HG03558 (cell line): ENCODE measurements at regions not wholly inside any gene's neighbourhood (a gene's known extent, or its start where the extent isn't known, plus 50 kb on each side); places are given as distances from the start of the nearest gene placed in this dataset.
A peak's percentile ranks its signal among the peaks of the same experiment; 100 is the strongest.
"Not testable (repeated sequence)": the region's sequence is repeated elsewhere in the genome, so short reads cannot be mapped to it uniquely, and the experiment has no call there.

Source experiments
- ATAC-seq: cut with Tn5 transposase; IDR thresholded peaks from one replicate; pipeline ENCODE4 v1.9.1; 2021; ENCODE audit warnings: moderate number of reproducible peaks; ENCODE audit not compliant: unreplicated experiment; ENCODE audit errors: extremely low read depth

DNA sequence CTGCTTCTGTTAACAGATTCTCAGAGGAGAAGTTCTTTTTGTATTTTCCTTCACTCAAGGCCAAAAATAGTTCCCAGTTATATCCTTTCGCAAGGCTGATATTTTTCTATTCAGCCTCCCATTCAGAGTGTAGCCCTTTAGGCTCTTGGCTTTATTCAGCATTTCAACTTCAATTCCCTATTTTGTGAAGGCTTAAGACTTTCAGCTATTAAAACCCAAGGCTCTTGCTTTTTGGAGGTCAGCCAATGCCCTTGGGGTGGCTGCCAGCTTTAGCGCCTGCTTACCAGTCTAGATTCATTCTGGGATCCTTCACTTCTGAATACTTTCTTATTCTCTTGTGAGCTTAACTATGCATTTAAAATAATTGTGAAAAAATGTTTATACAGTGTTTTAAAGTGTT is 57.3 kb upstream of the ADGRA3 start:
- ATAC-seq: no peak

GRCh38 chr4:22573641-22574040 is 57.8 kb upstream of the ADGRA3 start:
- ATAC-seq: no peak

GRCh38 chr4:22574424-22574823 is 58.6 kb upstream of the ADGRA3 start:
- no peak for ATAC-seq

DNA sequence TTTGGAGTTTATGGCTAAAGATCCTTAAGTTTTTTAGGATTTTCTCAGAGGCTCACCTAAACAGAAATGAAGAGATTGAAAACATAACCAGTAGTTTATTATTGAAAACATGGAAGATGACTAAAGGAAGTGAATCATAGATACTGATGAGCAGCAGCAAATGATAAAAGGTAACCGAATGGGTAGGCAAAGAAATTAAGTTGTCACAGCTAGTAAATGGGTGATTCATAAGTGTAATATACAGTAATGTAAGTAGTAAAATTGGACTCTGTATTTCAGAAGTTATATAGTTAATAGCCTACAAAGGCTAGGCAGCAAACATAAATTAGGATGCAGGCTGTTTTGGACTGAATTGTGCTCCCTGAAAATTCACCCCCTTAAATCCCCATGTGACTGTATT is 59.0 kb upstream of the ADGRA3 start:
- ATAC-seq: no peak

DNA sequence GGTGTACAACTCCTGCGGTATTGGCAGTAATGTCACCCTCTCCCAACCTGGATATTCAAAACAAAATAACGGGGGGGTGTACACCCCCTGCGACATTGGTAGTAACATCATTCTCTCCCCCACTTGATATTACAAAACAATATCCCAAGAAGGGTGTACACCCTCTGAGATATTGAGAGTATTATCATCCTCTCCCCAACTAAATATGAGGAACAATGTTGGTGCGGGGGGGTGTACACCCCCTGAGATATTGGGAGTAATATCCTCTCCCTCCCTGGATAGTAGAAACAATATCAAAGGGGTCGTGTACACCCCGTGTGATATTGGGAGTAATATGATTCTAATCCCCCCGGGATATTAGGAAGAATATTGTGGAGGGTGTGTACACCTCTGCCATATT is 71.4 kb upstream of the ADGRA3 start:
- no peak for ATAC-seq

DNA sequence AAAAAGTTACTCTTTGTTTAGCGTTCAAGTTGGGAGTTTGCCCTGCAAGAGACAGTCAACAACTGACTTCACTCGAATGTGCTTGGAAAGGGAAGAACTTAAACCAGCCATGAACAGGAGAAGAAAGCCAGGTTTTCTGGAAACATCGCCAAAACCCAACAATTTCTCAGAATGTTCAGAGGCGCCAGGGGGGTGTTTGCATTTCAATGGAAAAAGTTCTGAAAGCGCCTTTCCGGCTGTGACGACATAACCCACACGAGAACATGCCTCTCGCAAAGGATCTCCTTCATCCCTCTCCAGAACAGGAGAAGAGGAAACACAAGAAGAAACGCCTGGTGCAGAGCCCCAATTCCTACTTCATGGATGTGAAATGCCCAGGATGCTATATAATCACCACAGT is 78.1 kb upstream of the ADGRA3 start:
- ATAC-seq: no peak

GRCh38 chr4:22595684-22596083 is 79.8 kb upstream of the ADGRA3 start:
- peak; percentile 56 for ATAC-seq

DNA sequence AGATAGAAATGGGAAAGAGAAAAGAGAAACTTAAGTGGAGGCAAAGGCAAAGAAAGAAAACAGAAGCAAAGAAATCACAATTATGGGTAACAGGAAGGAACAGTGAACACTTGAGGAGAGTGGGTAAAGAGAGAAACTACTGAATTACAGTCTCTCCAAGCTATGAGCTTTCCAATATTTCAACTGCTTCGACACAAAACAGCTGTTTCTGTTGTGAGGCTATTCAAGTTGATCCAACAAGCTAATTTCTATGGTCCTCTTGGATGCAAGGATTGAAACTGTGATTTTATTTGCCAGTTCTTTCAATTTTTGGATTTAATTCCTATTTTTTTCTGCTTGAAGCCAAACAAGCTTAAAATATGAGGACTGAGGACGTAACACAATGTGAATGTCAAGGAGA is 80.5 kb upstream of the ADGRA3 start:
- ATAC-seq: no peak

DNA sequence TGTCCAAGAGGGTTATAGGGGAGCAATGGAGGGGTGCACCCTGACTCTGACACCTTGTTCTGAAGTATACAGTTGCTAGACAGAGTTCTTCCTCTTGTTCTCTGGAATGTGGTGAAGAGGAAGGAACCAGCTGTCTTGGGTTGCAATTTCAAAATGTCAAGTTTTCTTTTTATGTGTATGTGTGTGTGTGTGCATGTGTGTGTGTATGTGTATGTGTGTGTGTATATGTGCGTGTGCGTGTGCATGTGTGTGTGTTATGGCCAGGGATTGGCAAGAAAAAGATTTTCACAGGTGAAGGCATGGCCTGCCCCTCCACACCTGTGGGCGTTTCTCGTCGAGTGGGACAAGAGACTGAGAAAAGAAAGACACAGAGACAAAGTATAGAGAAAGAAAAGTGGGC is 81.6 kb upstream of the ADGRA3 start:
- no peak for ATAC-seq

- not testable (repeated sequence) for ATAC-seq
Observed at GRCh38 chr4:22598113-22599047, 82.5 kb upstream of the ADGRA3 start.

DNA sequence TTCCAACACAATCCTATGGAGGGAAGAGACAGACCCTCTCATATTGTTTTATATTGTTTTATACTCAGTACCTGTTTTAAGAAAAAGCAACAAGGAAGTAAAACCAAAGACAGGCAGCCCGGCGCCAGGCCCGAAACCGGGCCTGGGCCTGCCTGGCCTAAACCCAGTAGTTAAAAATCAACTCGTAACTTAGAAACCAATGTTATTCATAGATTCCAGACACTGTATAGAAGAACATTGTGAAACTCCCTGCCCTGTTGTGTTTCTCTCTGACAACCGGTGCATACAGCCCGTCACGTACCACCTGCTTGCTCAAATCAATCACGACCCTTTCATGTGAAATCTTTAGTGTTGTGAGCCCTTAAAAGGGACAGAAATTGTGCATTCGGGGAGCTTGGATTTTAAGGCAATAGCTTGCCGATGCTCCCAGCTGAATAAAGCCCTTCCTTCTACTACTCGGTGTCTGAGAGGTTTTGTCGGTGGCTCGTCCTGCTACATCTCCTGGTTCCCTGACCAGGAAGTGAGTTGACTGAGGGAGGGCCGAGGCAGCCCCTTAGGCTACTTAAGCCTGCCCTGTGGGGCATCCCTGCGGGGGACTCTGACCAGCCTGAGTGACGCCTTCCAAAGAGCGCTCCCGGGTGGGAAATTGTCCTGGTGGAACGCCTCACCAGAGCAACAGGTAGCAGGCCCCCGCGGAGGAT is 83.5 kb upstream of the ADGRA3 start:
- ATAC-seq: not testable (repeated sequence)

DNA sequence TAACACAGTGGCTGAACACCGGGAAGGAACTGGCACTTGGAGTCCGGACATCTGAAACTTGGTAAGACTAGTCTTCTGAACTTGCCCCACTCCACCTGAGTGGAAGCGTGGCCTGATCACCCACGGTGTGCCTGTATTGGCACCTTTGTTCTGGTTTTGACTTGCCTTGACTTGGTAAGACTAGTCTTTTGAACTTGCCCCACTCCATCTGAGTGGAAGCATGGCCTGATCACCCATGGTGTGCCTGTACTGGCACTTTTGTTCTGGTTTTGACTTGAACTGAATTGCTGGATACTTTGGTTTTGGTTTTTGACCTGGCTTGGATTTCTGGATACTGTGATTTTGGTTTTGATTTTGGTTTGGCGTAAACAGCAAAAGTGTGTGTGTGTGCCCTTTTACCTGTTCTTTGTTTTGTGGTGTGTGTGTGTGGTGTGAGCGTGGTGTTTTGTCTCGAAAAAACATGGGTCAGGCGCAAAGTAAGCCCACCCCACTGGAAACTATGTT is 84.1 kb upstream of the ADGRA3 start:
- ATAC-seq: not testable (repeated sequence)

DNA sequence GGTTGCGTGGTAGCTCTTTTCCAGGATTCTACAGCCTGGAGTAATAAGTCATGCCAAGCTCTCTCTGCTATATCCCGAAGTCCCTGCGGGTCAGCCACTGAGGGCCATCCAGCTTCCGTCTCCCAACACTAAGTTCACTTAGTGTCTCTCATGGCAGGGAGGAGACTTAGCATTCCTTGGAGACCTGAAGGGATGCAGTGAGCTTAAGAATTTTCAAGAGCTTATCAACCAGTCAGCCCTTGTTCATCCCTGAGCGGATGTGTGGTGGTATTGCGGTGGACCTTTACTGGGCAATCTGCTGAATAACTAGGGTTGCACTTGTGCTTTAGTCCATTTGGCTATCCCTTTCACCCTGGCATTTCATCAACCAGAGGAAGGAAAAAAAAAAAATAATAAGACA is 85.8 kb upstream of the ADGRA3 start:
- not testable (repeated sequence) for ATAC-seq

- peak; percentile 46 for ATAC-seq
Observed at GRCh38 chr4:22607382-22607781, 85.4 kb upstream of the GBA3 start.

GRCh38 chr4:22609951-22610525 is 82.7 kb upstream of the GBA3 start:
- not testable (repeated sequence) for ATAC-seq

GRCh38 chr4:22614114-22614513 is 78.6 kb upstream of the GBA3 start:
- ATAC-seq: no peak

DNA sequence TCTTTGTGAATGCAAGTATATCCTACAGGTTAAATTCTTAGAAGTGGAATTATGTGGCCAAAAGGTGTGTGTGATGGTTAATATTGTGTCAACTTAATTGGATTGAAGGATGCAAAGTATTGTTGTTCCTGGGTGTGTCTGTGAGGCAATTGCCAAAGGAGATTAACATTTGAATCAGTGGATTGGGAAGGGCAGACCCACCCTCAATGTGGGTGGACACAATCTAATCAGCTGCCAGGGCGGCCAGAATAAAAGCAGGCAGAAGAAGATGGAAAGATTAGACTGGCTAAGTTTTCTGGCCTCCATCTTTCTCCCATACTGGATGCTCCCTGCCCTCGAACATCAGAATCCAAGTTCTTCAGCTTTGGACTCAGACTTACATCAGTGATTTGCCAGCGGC is 76.2 kb upstream of the GBA3 start:
- no peak for ATAC-seq

DNA sequence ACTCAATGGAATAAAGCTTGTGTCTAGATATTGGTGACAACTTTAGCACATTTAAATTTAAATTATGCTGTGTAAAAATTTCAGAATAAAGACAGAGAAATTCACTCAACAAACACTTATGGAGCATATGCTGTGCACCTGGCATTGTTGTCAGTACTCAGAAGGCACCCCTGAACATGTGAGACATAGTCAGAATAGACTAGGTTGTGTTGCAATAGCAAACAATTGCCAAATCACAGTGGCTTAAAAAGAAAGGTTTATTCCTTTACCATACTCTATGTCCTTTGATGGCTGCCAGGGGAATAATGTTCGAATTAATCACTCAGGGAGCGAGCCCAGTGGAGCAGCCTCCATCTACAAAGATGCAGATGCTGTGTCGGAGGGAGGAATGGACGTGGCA is 72.6 kb upstream of the GBA3 start:
- not testable (repeated sequence) for ATAC-seq

DNA sequence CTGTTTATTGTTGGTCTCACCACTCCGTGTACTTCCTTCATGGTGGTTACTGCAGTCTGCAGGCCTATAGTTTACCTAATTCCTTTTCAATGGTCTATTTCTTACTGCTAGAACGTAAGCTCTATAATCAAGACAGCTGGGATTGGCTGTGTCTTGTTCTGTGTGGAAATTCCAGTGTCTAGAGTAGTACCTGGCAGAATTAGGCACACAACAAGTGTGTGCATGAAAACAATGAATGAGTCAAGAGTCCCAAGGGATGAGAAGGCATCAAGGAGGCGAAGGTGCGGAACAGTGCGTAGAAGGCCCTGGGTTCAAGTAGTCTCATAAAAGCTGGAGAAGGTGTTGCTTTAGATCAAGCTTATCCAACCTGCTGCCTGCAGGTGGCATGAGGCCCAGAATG is 70.8 kb upstream of the GBA3 start:
- ATAC-seq: not testable (repeated sequence)

DNA sequence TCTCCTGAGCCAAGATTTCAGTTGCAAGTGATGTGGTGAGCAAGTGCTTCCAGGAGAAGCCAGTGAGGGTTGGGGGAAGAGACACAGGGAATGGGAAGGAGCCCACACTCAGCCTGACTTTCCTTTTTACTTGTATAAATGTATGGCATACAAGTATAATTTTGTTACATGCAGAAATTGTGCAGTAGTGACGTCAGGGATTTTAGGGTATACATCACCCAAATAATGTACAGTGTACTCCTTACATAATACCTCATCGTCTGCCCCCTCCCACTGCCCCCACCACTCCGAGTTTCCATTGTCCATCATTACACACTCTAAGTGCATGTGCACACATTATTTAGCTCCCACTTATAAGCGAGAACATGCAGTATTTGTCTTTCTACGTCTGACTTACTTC is 68.7 kb upstream of the GBA3 start:
- ATAC-seq: not testable (repeated sequence)

GRCh38 chr4:22625311-22625710 is 67.4 kb upstream of the GBA3 start:
- no peak for ATAC-seq
